Epithelial cell of esophagus (primary cell): ENCODE measurements at regions not wholly inside any gene's neighbourhood (a gene's known extent, or its start where the extent isn't known, plus 50 kb on each side); places are given as distances from the start of the nearest gene placed in this dataset.
A peak's percentile ranks its signal among the peaks of the same experiment; 100 is the strongest.
"Not testable (repeated sequence)": the region's sequence is repeated elsewhere in the genome, so short reads cannot be mapped to it uniquely, and the experiment has no call there.

ENCODE experiments used
- DNase-seq: peaks from one replicate; pipeline ENCODE4 v3.0.0; 2010; ENCODE audit warnings: low read depth
- H3K4me3 ChIP-seq: 2 replicates; pipeline ENCODE4 v1.5.1; 2011; ENCODE audit warnings: mild to moderate bottlenecking, low read length, control low read depth
- TF ChIP-seq, protein P1 (sequence below): IDR thresholded peaks from 2 replicates; pipeline ENCODE4 v1.5.1; 2011; ENCODE audit warnings: low read depth, mild to moderate bottlenecking, low read length, control low read depth, inconsistent platforms; ENCODE audit not compliant: insufficient read depth; ENCODE audit errors: missing control alignments

DNA sequence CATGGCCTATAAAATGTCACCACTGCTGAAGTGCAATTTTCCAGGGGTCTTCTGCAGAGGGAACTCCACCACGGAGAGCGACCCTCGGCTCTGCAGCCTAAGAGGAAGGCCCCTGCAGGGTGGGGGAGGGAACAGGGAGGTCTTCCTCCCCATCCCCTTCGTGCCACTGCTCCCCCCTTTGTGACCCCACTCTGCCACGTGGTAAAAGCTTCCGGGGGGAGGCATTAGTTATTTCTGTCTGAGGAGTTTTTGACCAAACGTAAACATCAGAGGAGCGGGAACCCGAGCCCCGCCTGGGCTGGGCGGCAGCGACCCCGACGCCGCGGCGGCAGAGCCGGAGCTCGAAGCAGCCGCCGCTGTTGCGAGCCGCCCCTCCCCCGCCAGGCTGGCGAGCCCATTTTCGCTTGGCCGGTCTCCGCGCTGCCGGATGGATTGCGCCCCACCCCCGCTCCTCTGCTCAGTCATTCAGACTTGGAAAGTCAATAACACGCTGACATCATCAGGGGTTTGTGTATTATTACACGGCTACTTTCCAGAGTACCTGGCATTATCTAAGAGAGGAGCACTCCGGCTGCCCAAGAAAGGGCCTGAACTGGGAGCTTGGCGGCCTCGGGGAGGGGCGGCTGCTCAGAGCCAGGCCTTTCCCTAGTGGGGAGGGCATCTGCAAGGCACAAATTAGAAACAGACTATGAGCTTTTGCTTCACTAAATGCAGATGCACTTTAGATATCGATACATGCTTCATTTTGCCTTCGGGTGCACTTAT is 162.5 kb upstream of the TBL1XR1 start:
- TF ChIP-seq, protein P1, sequence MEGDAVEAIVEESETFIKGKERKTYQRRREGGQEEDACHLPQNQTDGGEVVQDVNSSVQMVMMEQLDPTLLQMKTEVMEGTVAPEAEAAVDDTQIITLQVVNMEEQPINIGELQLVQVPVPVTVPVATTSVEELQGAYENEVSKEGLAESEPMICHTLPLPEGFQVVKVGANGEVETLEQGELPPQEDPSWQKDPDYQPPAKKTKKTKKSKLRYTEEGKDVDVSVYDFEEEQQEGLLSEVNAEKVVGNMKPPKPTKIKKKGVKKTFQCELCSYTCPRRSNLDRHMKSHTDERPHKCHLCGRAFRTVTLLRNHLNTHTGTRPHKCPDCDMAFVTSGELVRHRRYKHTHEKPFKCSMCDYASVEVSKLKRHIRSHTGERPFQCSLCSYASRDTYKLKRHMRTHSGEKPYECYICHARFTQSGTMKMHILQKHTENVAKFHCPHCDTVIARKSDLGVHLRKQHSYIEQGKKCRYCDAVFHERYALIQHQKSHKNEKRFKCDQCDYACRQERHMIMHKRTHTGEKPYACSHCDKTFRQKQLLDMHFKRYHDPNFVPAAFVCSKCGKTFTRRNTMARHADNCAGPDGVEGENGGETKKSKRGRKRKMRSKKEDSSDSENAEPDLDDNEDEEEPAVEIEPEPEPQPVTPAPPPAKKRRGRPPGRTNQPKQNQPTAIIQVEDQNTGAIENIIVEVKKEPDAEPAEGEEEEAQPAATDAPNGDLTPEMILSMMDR, result no peak
- DNase-seq, result peak; percentile 99
- peak overlapping the region; percentile 32 for H3K4me3 ChIP-seq

- H3K4me3 ChIP-seq, result no peak overlapping the region
- no peak for DNase-seq
- TF ChIP-seq, protein P1, result no peak
Measured at GRCh38 chr3:177361081-177361938, 164.0 kb upstream of the TBL1XR1 start.

DNA sequence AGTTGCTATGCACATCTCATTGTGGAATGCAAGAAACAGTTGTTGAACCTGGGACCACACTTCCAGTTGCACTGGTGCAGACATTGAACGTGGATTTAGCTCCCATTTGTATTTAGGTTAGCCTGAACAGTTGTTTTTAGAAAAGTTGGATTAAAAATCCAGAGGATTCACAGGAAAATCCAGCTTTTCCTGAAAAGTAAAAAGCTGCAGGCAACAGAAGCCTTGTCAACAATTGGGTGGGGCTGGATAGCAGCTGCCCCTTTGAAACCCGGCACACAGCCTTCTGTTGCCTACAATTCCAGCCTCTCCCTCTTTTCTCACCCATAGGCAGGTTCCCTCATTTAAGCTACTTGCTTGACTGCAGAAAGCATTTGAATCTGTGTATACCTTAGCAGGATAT is 165.3 kb upstream of the TBL1XR1 start:
- TF ChIP-seq, protein P1, result no peak
- no peak overlapping the region for H3K4me3 ChIP-seq
- DNase-seq, result no peak

- TF ChIP-seq, protein P1, result no peak
- no peak for DNase-seq
- H3K4me3 ChIP-seq, result no peak overlapping the region
Measured at GRCh38 chr3:177364236-177364635, 167.0 kb upstream of the TBL1XR1 start.

DNA sequence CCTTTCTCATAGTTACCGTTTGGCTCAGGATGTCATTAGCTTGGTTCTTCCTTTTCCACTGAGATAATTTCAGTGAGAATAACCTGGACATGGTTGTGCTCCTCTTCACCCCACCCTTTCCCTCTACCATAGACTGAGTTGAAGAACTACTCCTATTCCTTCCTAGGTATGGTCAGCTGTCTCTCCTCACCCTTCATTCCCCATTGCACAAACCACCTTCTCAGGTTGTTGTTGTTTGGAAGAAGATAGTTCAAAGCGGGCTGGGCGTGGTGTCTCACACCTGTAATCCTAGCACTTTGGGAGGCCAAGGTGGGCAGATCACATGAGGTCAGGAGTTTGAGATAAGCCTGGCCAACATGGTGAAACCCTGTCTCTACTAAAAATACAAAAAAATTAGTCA is 168.0 kb upstream of the TBL1XR1 start:
- H3K4me3 ChIP-seq, result not testable (repeated sequence)

DNA sequence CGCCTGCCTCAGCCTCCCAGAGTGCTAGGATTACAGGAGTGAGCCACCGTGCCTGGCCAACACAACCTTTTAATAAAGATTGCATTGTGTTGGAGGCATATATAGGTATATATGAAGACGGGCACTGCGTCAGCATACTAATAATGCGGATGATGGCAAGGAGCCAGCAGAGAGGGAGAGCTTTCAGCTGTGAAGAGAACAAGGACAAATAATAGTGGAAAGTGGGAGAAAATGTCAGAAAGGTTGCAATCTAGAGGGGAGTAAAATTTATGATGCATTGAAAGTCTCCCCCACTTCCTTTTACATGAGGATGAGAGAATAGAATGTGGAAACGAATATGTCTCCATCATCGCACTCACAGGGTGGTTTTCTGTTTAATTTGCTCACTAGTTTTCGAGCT is 170.5 kb upstream of the TBL1XR1 start:
- TF ChIP-seq, protein P1, result no peak
- DNase-seq, result no peak
- no peak overlapping the region for H3K4me3 ChIP-seq

More for the DNA sequence above, 168.0 kb upstream of the TBL1XR1 start:
- DNase-seq, result not testable (repeated sequence)

- DNase-seq, result no peak
- no peak overlapping the region for H3K4me3 ChIP-seq
- TF ChIP-seq, protein P1, result no peak
Measured at GRCh38 chr3:177370246-177370822, 173.1 kb upstream of the TBL1XR1 start.
